ENCODE measurements at regions not wholly inside any gene's neighbourhood (a gene's known extent, or its start where the extent isn't known, plus 50 kb on each side); places are given as distances from the start of the nearest gene placed in this dataset.

DNA sequence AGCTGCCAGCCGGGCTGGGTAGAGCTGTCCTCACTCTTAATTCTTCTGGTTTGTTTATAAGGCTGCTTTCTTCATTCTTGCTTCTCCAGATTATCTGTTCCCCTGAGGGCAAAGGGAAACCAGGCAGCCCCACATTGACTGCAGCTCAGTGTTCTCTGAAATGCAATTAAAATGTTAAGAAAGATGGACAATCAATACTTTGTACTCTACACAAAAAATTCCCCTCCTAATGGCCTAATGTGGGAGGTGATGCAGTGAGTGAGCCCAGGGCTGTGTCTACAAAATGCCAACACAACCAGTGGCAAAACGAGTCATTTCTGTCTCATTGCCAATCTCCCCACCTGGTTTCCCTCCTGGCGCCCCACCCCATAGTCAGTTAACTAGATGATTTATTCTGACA is 541.7 kb upstream of the RAB6C start:
- DNase-seq: no peak

DNA sequence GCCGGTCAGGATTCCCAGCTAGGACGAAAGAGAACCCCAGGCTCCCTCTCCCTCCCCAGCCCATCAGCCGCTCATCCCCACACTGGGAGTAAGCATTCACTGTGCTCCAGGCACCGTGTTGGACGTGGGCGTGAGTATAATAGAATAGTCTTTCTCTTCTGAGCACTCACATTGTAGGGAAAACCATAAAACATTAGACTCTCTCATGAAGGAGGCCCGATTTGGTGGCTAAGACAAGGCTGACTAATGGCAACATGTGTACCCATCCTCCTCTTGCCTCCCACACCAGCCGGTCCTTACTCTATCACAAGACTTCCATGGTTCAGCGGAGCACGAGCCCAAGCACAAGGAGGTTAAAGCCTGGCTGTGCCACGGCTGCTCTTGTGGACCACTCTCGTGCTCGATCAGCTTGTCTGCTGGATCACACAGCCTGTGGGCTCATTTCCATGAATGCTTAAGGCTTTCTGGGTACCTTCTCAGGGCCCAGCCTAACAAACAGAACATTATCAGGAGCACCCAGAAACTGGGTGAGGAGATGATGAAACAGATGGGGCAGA is 540.9 kb upstream of the RAB6C start:
- no peak for DNase-seq

DNA sequence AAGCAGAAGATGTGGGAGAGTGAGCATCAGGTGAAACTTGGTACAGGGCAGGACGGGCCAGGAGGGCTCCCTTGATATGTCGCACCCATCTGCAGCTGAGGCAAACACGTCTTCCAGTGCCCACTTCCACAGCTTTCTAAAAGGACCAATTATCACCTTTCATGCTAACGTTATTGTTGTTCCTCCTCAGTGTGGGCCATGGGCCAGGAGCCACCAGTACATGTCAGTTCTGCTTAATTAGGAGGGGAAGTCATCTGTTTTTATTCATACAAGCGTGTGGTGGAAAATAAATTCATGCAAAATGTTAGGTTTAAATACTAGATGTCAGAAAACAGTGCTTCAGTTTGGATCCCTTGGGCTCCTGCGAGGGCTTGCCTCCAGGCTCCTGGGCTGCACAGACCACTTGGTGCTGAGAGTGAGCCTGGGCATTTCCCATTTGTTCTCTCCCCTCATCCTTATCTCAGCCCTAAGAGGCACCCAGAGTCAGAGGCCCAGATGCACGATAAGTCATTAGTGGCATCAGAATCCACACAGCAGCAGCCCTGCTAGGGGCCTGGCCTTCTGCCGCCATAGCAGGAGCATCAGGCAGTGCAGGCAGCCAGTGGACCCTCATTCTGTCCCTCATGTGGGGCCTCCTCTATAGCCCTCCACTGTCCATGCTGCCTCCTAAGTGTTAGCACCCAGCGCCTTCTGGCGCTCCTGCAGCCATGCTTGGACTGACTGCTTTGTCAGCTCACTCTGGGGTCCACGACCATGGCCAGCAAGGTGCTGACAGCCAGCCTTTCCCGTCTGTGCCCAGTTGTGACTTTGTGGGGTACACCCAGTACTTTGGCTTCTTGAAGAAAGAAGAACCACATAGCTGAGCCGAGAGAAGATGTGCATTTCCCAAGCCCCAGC is 539.8 kb upstream of the RAB6C start:
- no peak for DNase-seq

DNA sequence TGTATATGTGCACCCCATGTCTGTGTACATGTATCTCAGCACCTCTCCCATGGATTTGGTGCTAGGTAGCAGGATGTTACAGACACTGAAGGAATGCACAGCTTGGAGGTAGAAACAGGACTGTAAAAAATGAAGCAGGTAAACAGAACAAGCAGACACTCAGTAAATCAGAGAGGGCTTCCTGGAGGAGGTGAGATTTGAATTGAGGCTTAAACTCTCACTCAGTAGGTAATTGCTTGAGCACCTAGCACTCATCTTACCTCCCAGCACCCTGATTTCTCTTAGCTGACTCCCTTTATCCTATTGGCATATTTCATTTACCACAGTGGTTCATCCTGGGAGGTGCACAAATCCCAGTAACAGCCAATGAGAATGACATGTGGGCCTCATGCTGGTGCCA is 537.9 kb upstream of the RAB6C start:
- no peak for DNase-seq

DNA sequence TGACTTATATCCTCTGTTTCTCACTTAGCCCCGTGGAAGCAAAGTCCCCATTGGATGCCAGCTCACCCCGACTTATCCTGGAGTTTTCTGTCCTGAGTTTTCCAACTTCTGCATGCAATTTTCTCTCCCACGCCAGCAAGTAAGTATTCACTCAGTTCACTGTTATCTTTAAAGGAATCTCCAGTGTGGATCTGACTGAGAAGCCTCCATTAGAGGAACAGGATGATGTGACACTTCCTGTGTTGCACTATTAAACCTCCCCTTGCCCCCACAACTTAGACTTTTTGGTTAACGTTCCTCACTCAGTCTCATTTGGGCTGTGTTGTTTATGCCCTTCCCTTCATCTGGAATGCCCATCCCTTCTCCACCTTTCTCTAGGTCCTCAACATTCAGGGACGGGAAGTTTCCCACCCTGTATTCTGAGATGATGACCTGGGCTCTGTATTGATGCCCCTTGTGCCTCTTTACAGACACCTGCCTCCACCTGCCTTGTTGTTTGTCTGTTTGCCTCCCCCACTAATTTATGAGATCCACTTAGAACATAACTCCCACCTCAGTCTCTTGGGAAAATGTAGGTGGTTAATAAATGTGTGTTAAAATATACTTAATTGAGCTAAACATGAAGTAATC is 536.1 kb upstream of the RAB6C start:
- no peak for DNase-seq

DNA sequence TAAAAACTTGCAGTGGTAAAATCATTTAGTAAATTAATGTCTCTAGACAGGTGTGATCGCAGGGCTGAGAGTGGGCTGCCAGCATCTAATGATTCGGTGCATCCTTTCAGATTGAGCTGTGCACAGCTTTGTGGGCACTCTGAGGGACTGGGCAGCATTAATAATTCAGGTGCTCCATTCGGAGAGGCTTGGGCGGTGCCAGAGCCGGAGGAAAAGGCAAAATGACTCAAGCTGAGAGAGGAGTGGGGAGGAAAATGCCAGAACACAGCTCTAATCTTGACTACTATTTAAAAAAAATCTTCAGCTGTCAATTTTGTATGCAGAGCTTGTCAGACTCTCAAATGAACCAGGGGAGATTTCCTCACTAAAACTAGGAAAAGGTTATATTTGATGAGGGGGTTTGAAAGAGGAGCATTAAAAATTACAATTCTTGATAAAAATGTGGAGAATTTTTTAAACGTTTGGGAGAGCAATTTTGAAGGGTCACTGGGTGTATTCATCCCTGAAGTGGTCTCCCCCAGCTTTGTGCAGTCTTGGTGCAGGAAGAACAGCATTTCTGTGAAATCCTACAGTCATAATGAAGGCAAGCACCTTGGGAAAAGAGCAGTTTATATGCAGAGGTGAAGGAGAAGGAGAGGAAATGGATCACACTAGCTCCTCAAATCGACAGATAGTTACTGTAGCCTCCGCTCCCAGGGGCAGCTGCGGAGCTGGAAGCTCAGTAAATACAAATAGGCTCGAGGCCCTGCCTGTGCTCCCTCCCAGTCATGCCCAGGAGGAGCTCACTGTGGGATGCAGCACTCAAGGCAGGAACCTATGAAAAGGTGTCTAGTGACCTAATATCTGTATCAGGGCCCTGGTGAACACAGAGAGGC is 535.4 kb upstream of the RAB6C start:
- no peak for DNase-seq

DNA sequence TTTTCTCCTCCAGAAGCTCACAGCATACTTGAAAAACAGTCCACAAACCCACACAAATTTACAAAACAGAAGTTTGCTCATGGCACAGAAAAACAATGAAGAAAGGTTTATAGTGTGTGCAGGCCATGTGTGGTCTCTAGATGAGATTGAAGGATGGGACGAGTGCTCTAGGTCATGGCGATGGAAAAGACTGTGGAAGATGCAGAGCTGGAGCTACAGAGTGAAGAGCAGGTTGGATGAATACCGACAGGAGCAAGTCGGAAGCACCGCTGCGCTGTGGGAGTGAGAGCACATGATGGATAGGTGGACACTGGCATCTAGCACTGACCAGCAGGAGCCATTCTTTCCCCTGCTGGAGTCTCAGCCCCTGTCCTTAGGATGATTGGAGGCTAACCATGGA is 534.7 kb upstream of the RAB6C start:
- DNase-seq: no peak

DNA sequence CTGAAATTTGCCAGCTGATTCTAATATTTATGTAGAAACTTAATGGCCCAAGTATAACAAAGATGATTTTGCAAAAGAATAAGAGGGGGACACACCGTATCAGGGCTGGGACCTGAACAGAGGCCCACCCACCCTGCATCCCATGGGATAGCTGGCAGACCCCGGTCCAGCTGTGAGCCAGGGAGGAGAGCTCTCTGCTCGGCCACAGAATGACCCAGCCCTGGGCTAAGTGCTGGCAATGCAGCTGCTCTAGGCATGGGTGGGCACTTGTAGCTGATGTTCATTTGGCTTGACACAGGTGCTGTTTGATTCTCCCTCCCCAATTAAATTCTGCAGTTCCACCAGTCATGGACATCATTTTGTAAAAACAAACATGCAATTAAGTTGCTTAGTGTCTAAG is 522.8 kb upstream of the RAB6C start:
- no peak for DNase-seq

DNA sequence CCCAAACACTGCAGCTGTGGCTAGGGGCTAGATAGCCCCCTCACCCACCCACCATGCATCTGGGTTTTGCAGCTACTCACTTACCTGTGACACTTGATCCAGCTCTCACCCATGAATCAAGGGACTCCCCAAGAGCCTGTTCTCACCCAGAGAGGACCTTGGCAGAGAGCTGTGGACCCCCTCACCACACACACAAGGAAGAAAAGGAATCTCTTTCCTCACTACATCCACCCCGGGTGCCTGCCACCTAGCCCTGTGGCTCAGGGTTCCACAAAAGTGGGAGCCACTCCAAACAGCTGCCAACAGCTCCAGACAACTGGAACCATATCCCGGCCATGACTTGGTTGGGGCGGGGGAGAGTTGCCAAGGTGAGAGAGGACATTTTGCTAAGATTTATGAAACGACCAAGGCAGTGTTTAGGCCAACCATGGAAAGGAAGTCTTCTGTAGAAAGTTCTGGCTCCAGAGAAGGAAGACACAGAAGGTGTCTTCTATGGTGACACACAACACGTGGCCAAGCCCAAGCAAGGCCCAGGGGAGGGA is 522.1 kb upstream of the RAB6C start:
- no peak for DNase-seq

DNA sequence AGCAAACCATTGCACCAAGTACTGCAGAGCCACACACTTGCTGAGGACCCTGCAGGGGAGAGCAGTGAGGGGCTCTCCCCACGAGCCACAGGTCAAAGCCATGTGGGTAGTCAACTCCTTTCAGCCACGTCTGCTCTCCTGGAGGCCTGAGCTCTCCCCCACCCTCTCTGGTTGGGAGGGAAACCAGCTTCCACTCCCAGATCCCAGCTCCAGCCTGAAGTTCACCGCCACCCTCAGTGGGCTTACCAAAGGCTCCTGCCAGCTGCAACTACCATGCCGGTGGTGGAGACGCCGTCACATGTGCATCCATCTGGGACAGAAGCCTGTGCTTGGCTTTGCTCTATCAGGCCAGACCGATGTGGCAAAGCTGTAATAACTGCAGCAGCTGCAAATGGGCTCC is 521.5 kb upstream of the RAB6C start:
- DNase-seq: no peak

DNA sequence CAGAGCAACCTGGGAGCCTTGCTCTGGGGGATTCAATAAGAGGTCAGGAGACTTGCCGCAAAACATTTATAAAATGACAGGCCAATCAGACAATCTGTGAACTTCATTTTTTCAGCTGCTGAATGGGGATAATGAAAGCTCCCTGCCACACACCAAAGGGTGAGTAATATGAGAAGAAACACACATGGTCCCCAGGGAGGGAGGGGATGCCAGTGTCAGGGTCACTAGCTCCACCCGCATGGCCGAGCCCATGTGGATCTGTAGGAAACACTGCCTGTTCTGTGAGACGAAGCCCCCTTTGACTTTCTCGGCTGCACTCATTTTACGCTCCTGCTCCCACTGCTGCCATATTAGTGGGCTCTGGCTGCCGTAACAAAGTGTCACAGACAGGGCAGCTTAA is 521.0 kb upstream of the RAB6C start:
- DNase-seq: no peak

DNA sequence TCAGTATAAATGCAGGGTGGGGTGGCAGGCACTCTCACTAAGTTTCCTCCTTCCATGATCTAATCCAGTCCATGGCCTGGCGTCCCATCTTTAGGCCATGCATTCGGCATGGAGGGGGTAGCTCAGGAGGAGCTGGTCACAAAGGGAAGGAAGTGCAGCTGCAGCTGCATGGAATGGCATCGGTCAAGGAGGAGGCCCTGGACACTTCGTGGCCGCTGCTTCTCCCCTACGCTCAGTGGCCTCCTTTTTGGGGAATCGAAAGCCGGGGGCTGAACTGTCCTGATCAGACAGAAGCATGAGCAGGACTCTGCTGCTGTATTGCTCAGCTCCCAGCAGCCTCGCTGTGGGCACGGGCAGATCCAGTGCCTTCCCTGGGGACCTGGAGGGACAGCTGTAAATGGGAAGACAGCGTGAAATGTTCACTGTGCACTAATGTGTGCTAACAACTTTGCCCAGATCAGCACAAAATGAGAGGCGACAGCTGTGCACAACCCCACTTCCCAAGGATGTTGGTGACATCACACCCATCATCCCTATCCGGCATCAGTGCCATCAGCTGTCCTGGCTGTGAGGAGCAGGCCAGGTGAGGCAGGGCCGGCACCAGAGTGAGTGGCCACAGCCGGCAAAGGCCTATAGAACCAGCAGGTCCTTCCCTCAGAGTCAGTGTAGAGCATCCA is 520.1 kb upstream of the RAB6C start:
- DNase-seq: no peak

DNA sequence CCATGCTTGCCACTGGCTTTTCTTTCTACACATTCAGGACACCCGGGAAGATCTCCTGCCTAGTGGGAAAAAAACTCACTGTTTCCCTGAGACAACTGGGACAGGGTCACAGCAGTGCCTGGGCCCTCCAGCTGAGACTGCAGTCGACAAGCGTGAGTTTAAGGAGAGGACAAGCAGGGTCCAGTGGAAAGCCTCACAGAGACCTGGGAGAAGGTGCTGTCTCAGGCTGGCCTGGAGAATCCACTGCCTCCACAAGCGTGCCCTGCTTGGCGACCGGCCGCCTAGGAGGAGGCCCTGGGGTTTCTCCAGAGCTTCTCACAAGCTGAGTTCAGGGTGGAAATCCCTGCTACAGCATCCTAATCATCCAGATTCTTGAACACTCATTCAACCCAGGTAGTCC is 519.6 kb upstream of the RAB6C start:
- no peak for DNase-seq

DNA sequence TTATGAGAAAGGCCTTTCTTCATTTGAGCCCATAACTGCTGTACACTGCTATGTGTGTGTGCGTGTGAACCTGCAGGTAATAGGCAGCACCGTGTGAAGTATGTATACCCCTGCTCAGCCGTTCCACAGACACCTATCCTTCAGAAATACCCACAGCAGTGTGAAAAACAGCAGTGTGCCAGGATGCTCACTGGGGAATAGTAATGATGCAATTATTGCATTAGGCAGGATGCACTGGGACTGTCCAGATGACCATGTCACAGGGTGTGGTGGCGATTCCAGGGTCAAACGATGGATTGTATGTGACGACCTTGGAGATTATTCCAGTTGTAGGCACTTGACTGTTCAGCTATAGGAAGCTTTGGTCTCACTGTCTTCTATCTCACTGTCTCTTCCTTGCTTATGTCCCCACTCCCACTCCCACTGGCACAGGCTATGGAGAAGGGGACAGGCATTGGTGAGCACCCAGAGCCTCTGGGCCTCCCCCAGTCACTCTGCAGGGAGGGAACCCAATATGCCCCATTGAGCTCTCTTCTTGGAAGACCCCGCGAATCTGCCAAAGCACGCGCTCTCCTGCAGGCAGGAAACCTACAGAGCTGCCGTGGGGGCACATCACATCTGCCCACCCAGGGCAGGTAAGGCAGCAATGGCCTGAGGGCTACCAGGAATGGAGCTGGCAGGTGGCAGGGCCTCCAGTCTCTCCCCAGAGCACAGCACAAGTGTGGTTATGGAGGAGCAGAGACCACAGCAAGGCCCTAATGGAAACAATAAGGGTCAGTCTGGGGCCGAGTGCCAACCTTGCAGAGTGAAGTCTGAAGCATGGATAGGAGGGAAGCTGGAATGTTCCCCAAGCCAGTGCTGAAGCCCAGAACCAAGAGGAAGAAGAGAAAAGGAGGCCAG is 518.9 kb upstream of the RAB6C start:
- no peak for DNase-seq

DNA sequence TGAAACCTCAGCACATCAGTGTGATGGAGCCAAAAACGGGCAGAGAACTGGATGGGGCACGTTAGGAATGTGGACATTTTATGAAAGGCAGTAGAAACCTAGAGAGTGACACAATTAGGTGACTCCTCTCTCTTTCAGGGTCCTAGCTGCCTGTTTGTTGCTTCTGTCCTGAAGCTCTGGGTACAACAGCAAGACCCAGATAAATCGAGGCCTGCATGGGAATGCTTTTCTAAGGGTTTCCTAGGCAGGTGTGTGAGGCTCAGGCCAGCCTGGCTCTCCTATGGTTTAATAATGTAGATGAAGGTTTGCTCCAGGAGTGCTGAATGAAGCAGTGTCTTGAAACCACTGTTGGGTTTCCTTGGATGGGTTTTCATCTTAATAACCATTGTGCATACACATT is 517.1 kb upstream of the RAB6C start:
- DNase-seq: no peak

DNA sequence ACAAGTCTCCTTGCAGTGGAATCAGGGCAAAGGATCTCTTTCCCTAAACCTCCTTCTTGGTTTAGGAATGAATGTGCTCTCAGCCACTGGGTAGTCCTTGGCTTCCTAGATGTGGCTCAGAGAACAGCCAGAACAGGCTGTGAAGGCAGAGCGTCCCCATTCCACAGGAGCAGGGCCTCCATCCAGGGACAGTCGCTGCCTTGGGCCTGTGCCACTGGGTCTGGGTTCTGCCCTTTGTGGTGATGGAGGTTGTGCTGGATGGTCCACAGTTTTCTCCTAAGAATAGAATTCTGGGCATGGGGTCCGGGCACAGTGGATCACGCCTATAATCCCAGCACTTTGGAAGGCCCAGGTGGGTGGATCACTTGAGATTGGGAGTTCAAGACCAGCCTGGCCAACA is 516.5 kb upstream of the RAB6C start:
- DNase-seq: no peak

DNA sequence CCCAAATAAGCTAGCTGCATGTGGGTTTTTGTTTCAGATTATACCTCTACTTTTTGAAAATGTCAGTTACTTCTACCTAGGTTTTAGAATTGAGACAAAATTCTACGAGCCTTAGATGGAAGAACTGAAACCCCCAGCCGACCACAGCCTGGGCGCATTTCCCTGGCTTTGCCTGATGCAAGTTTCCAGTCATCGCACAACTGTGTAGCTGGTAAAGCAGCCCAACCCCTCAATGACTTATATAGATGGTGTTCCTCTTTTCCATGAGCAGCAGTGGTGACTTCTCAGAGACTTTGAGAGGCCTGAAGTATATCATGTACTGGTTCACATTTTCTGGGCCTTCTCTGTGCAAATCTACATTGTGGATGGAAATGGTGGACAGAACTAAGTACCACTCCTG is 515.4 kb upstream of the RAB6C start:
- DNase-seq: no peak

DNA sequence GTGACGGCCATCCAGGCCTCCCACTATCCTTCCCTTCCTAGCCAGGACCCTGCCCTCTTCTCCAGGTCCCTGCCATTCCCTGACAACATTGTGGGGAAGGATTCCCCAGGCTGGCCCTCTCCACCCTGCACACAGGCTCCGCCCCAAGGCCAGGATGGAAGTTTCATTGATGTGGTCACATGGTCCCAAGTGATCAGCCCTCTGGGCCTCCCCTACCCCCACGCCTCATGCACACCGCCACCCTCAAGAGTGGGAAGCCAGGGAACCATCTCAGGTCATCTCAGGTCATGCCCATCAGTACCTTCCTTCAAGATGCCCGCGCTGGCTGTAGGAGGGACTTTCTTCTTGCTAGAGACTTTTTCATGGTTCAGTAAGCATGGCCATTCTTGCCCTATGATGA is 514.8 kb upstream of the RAB6C start:
- no peak for DNase-seq

DNA sequence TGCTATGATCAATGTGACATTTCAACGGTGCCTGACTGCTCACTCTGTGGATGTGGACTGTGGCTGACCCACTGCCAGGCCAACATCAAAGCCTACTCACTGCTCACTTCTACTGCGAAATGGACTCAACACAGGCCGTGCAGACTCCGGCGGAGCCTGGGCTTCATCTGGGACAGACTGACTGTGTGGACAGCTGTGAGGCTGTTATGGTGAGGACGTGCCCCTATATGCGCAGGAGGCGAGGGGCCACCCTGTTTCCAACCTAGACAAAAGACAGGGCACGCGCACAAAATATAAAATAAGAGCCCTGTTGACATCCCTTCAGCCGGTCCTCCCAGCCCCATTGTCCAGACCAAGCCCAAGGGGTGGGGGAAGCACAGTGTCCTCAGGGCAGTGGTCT is 514.4 kb upstream of the RAB6C start:
- DNase-seq: no peak

DNA sequence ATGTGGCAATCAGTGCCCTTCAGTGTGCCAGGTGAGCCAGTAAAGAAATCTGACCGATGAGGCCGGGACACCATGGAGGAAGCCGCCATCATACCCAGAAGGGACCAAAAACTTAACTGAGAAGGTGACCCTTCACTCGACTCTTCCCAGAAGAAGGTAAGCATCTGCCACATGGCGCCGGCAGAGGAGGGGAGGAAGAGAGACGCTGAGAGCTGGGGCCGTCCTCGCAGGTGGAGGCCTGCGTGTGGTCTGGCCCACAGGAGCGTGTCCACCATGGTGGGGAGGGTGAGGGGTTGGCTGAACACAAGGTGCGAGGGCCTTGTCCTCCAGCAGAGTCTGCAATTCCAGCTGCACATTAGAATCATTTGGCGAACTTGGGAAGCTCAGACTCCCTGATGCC is 513.1 kb upstream of the RAB6C start:
- DNase-seq: no peak

DNA sequence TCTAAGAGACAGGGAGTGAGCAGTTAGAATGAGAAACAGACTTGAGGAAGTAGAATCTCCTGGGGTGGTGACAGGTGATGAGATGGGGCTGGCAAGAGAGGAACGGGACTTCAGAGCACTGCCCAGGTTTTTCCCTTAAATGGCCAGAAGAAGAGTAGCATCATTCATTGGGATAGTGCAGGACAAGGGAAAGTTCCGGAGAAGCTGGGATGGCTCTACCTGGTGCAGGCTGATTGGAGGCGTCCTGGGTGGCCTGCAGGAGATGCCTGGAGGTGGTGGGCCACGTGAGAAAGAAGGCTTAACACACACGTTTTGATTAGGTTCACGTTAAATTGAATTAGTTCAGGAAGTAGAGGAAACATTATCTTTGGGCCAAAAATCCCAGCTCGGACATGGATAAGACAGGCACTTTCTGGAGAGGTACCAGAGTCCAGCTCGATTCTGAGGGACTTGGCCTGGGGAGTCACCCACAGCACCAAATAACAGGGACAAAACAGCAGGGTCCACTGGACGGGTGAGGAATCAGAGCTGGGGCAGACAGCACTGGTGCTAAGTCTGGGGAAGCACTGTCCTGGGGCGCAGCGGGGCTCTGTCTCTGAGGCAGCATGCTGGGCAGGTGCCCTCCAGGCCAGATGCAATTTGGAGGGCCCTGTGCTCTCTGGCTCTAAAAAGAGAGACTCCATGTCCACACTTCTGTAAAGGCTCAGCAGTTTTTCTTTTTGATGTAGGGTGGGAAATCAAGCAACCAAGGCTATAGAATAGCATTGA is 512.3 kb upstream of the RAB6C start:
- no peak for DNase-seq

Data from EL (cell line).